GM13976 (cell line): ENCODE measurements at regions not wholly inside any gene's neighbourhood (a gene's known extent, or its start where the extent isn't known, plus 50 kb on each side); places are given as distances from the start of the nearest gene placed in this dataset.

ENCODE experiments used
- DNase-seq: peaks from one replicate; pipeline ENCODE4 v3.0.0; 2012; ENCODE audit warnings: low spot score
- in situ Hi-C: fragments of 300-500 bp; cut with MboI; formaldehyde crosslinking; loops from one replicate; pipeline ENCODE4 v1.12.0; 2022; ENCODE audit warnings: low sequenced_read_pairs, mixed read lengths, inconsistent platforms; ENCODE audit not compliant: unreplicated experiment
- TF ChIP-seq, protein P1 (sequence below): IDR thresholded peaks from 2 replicates; pipeline ENCODE4 v1.5.1; 2012; ENCODE audit warnings: borderline replicate concordance, mild to moderate bottlenecking; ENCODE audit not compliant: insufficient read depth; ENCODE audit errors: extremely low read depth, missing control alignments, control extremely low read depth

DNA sequence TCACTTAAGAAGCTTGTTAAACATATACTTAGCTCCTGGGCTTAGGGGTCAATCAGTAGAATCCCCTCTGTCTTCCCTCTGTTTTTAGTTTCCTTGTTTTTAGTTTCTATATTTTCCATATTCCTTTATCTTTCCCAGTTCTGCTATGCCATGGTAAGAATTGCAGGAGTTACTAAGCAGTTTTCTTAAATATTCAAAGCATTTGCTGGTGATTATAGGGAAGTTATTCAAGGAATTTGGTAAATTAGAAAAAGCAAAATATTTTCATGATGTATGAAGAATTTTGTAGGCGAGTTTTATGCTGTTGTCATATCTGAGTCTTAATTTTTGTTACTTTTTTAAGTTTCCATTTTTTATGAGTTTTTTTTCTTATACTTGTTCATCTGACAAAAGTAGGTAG, 91.6 kb upstream of the NUDT6 start:
- DNase-seq = no peak
- TF ChIP-seq, protein P1, sequence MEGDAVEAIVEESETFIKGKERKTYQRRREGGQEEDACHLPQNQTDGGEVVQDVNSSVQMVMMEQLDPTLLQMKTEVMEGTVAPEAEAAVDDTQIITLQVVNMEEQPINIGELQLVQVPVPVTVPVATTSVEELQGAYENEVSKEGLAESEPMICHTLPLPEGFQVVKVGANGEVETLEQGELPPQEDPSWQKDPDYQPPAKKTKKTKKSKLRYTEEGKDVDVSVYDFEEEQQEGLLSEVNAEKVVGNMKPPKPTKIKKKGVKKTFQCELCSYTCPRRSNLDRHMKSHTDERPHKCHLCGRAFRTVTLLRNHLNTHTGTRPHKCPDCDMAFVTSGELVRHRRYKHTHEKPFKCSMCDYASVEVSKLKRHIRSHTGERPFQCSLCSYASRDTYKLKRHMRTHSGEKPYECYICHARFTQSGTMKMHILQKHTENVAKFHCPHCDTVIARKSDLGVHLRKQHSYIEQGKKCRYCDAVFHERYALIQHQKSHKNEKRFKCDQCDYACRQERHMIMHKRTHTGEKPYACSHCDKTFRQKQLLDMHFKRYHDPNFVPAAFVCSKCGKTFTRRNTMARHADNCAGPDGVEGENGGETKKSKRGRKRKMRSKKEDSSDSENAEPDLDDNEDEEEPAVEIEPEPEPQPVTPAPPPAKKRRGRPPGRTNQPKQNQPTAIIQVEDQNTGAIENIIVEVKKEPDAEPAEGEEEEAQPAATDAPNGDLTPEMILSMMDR = no peak
- in situ Hi-C loops = no loop called here

DNA sequence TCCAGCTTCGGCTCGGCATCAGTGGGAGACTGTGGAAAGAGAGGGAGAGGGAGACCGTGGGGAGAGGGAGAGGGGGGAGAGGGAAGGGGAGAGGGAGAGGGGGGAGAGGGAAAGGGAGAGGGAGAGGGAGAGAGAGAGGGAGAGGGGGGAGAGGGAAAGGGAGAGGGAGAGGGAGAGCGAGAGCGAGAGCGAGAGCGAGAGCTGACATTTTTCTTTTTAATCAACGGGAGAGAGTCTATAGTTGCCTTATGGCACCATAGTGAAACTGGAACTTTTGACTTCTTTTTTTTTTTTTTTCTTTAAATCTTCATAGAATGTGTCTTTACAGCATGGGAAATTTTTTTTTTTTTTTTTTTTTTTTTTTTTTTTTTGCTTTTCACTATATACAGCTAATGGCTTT, 94.7 kb upstream of the NUDT6 start:
- in situ Hi-C loops = no loop called here
- DNase-seq = no peak
- TF ChIP-seq, protein P1 = no peak

DNA sequence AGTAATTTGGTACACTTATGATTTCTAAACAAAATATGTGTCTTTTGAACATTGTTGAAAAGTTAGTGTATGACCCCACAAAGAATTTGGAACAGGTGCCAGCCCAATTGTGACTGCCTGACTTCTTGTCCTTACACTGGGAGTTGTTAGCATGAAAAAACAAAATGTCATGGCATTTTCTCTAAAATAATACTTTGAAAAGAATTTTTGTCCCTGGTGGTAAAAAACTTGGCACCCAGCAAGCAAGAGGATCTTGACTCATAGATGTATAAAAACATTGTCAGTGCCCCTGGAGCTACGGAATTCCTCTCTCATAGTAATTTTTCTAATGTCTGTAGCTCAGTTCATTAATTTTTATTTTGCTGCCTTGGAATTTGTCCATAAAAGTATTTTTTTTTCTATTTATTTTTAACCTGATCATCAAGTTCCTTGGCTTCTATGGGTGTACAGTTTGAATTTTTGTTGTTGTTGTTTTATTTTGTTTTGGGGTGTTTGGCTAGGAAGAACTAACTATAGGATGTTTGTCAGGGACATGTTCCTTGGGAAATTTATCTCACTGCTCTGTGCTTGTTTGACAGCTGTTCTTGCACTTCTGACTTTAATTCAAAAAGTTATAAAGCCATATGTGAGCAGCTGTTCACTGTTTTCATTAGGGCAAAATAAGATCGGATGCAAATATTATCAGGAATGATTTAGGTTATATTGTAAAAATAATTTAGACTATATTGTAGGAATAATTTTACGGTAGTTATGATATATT, 95.4 kb upstream of the NUDT6 start:
- DNase-seq = no peak
- in situ Hi-C loops = no loop called here
- TF ChIP-seq, protein P1 = no peak

DNA sequence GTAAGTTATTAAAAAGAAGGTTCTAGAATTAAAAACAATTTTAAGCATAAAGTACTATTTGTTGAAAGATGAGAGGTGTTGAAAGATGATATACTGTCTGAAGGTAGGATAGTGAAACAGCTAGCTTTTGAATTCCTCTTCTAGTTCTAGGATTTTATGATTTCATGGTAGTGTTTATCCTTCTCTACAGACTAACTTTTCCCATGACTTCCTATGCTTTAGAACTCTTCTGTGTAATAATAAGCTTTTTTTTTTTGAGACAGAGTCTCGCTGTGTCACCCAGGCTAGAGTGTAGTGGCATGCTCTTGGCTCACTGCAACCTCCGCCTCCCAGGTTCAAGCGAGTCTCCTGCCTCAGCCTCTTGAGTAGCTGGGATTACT, 96.0 kb upstream of the NUDT6 start:
- in situ Hi-C loops = no loop called here
- TF ChIP-seq, protein P1 = no peak
- DNase-seq = no peak

DNA sequence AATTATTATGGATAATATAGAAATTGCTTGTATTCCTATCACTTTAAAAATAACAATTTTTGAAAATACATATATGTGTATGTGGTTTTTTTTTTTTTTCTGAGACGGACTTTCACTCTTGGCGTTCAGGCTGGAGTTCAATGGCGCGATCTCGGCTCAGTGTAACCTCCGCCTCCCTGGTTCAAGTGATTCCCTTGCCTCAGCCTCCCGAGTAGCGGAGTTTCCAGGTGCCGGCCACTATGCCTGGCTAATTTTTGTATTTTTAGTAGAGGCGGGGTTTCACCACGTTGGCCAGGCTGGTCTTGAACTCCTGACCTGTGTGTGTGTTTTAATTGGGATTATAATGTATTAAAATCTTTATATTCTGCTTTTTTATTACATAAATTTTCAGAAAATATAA, 97.9 kb upstream of the NUDT6 start:
- DNase-seq = no peak
- in situ Hi-C loops = no loop called here
- TF ChIP-seq, protein P1 = no peak

DNA sequence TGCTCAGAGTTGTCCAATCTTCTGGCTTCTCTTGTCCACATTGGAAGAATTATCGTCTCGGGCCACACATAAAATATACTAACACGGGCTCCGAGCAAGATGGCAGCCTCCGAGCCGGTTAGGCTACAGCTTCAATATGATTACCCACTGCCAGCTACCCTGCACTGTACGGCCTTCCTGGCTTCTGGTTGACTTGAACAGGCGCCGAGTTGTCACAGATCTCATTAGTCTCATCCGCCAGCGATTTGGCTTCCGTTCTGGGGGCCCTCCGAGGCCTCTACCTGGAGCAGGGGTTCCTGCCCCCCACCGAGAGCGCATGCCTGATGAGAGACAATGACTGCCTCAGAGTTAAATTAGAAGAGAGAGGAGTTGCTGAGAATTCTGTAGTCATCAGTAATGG, 101.2 kb upstream of the NUDT6 start:
- TF ChIP-seq, protein P1 = no peak
- in situ Hi-C loops = no loop called here

More for the DNA sequence above, 101.2 kb upstream of the NUDT6 start:
- no peak for DNase-seq
